ENCODE measurements at regions not wholly inside any gene's neighbourhood (a gene's known extent, or its start where the extent isn't known, plus 50 kb on each side); places are given as distances from the start of the nearest gene placed in this dataset.

GRCh38 chr17:79675413-79675725 lies 55.4 kb upstream of the ENPP7 start:
- ChIA-PET CTCF (no interaction called here), POLR2A (no interaction called here)
- Histone ChIP-seq H3K4me3 (ENCODE audit: low read length) (no peak overlapping the region), H3K36me3 (ENCODE audit: insufficient read depth, low read length) (no peaks in the 10 kb centered on the region), H3K4me1 (ENCODE audit: insufficient read depth, low read length) (no peaks in the 10 kb centered on the region), H3K27ac (ENCODE audit: low read depth in 1 of 2, low read length in 2 of 2) (no peak overlapping the region), H3K27me3 (ENCODE audit: control insufficient read depth in 1 of 2, insufficient read depth in 2 of 2, low read length in 2 of 2) (peaks cover 18 to 20% of the 10 kb centered on the region in 2 experiments), H3K9me3 (ENCODE audit: control insufficient read depth in 1 of 2, insufficient read depth in 1 of 2, low read length in 2 of 2) (peaks cover 14 to 47% of the 10 kb centered on the region in 2 experiments)
- H3K27me3 Mint-ChIP-seq = peaks cover 55% of the 10 kb centered on the region
- TF ChIP-seq, protein P1, sequence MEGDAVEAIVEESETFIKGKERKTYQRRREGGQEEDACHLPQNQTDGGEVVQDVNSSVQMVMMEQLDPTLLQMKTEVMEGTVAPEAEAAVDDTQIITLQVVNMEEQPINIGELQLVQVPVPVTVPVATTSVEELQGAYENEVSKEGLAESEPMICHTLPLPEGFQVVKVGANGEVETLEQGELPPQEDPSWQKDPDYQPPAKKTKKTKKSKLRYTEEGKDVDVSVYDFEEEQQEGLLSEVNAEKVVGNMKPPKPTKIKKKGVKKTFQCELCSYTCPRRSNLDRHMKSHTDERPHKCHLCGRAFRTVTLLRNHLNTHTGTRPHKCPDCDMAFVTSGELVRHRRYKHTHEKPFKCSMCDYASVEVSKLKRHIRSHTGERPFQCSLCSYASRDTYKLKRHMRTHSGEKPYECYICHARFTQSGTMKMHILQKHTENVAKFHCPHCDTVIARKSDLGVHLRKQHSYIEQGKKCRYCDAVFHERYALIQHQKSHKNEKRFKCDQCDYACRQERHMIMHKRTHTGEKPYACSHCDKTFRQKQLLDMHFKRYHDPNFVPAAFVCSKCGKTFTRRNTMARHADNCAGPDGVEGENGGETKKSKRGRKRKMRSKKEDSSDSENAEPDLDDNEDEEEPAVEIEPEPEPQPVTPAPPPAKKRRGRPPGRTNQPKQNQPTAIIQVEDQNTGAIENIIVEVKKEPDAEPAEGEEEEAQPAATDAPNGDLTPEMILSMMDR (IDR thresholded peaks at IDR 0.05) = no peak
- intact Hi-C loops (cut with DNase I, micrococcal nuclease) = no loop called here
- no peak for DNase-seq
- H3K36me3 Mint-ChIP-seq (ENCODE audit: low read depth) = no peaks in the 10 kb centered on the region
- H3K27ac Mint-ChIP-seq = no peak overlapping the region
- no peak overlapping the region for H3K4me3 Mint-ChIP-seq
- H3K4me1 Mint-ChIP-seq (ENCODE audit: low read depth) = no peaks in the 10 kb centered on the region
- peaks cover 5% of the 10 kb centered on the region for H3K9me3 Mint-ChIP-seq
- no peak for ATAC-seq (ENCODE audit: poor library complexity)

DNA sequence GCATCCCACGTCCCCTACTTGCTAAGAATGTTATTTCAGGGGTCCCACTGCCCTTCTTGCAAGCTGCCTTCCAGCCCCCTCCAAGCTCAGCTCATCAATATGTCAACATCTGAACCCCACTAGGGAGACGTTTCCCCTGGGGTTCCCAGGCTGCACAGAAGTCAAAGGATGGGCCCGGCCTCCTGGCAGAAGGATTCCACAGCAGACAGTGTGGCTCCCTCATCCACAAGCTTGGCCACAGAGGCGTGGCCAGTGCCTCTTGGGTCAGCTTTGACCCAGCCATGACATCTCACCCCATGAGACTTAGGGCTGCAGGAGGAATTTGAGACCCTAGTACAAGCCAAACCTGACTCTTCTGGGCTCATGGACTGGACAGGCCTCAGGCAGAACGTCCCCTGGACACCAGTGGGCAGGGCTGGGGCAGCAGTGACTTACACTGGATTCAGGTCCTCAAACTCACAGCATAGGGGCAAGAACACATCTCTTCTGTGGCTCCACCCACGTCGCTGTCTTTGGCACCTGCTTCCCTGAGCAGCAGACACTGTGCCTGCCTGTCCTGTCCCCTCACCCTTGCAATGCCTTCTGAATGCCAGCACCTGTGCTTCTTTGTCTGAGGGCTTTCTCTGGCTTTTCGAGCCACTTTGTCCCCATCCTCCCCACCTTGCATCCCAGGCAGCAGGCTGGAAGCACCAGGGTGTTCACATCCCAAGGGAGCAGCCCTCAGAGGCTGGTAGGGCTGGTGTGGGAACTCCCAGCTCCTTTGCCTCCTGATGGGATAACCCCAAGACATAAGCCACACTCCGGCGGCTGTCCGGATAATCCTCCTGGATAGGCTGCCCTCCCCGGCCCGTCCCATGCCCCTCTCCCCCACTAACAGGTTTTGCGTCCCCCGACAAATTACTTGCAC lies 56.0 kb upstream of the ENPP7 start:
- Histone ChIP-seq H3K4me1 (ENCODE audit: insufficient read depth, low read length) (no peaks in the 10 kb centered on the region), H3K36me3 (ENCODE audit: insufficient read depth, low read length) (no peaks in the 10 kb centered on the region), H3K4me3 (ENCODE audit: low read length) (no peak overlapping the region), H3K27me3 (ENCODE audit: control insufficient read depth in 1 of 2, insufficient read depth in 2 of 2, low read length in 2 of 2) (peaks cover 18 to 25% of the 10 kb centered on the region in 2 experiments), H3K9me3 (ENCODE audit: control insufficient read depth in 1 of 2, insufficient read depth in 1 of 2, low read length in 2 of 2) (peaks cover 14 to 45% of the 10 kb centered on the region in 2 experiments), H3K27ac (ENCODE audit: low read depth in 1 of 2, low read length in 2 of 2) (no peak overlapping the region)
- ATAC-seq (ENCODE audit: poor library complexity) = no peak
- Mint-ChIP-seq H3K4me1 (ENCODE audit: low read depth) (no peaks in the 10 kb centered on the region), H3K36me3 (ENCODE audit: low read depth) (no peaks in the 10 kb centered on the region), H3K4me3 (no peak overlapping the region), H3K9me3 (peaks cover 5% of the 10 kb centered on the region), H3K27me3 (peaks cover 55% of the 10 kb centered on the region), H3K27ac (no peak overlapping the region)
- ChIA-PET POLR2A (no interaction called here), CTCF (no interaction called here)
- DNase-seq = no peak
- TF ChIP-seq, protein P1 (IDR thresholded peaks at IDR 0.05) = no peak
- intact Hi-C loops (cut with DNase I, micrococcal nuclease) = no loop called here

- peaks cover 14 to 47% of the 10 kb centered on the region in 2 experiments for H3K9me3 ChIP-seq (ENCODE audit: control insufficient read depth in 1 of 2, insufficient read depth in 1 of 2, low read length in 2 of 2)
- H3K4me1 ChIP-seq (ENCODE audit: insufficient read depth, low read length) = no peaks in the 10 kb centered on the region
- no peaks in the 10 kb centered on the region for H3K36me3 ChIP-seq (ENCODE audit: insufficient read depth, low read length)
- Mint-ChIP-seq H3K36me3 (ENCODE audit: low read depth) (no peaks in the 10 kb centered on the region), H3K27ac (no peak overlapping the region), H3K4me1 (ENCODE audit: low read depth) (no peaks in the 10 kb centered on the region), H3K4me3 (no peak overlapping the region), H3K9me3 (peaks cover 5% of the 10 kb centered on the region), H3K27me3 (peaks cover 63% of the 10 kb centered on the region)
- H3K27me3 ChIP-seq (ENCODE audit: control insufficient read depth in 1 of 2, insufficient read depth in 2 of 2, low read length in 2 of 2) = peaks cover 18 to 32% of the 10 kb centered on the region in 2 experiments
- intact Hi-C loops (cut with DNase I, micrococcal nuclease) = no loop called here
- CTCF ChIA-PET = no interaction called here
- ATAC-seq (ENCODE audit: poor library complexity) (no peak), DNase-seq (no peak)
- no peak overlapping the region for H3K4me3 ChIP-seq (ENCODE audit: low read length)
- H3K27ac ChIP-seq (ENCODE audit: low read depth in 1 of 2, low read length in 2 of 2) = no peak overlapping the region
- POLR2A ChIA-PET = no interaction called here
- TF ChIP-seq, protein P1 (IDR thresholded peaks at IDR 0.05) = no peak
These were observed 57.2 kb upstream of the ENPP7 start for GRCh38 chr17:79673517-79673916.
